GM20000 (cell line): ENCODE measurements at regions not wholly inside any gene's neighbourhood (a gene's known extent, or its start where the extent isn't known, plus 50 kb on each side); places are given as distances from the start of the nearest gene placed in this dataset.

ENCODE experiments used
- DNase-seq: peaks from one replicate; pipeline ENCODE4 v3.0.0; 2012; ENCODE audit warnings: low spot score
- CTCF ChIP-seq: IDR thresholded peaks from 2 replicates; pipeline ENCODE4 v1.5.1; 2012; ENCODE audit warnings: mild to moderate bottlenecking, control low read depth; ENCODE audit errors: extremely low read depth, missing control alignments

- no peak for DNase-seq
These were observed 613.1 kb downstream of the SI start for GRCh38 chr3:164465172-164465571.

GRCh38 chr3:164460851-164461250, 617.4 kb downstream of the SI start:
- no peak for TF ChIP-seq CTCF
- no peak for DNase-seq

More at GRCh38 chr3:164465172-164465571, 613.1 kb downstream of the SI start:
- no peak for TF ChIP-seq CTCF

GRCh38 chr3:164459521-164460151, 618.7 kb downstream of the SI start:
- DNase-seq = no peak
- no peak for TF ChIP-seq CTCF

GRCh38 chr3:164458986-164459385, 619.3 kb downstream of the SI start:
- no peak for DNase-seq
- no peak for TF ChIP-seq CTCF

GRCh38 chr3:164453714-164454113, 624.6 kb downstream of the SI start:
- no peak for TF ChIP-seq CTCF
- no peak for DNase-seq

GRCh38 chr3:164452707-164453106, 625.6 kb downstream of the SI start:
- DNase-seq = no peak
- no peak for TF ChIP-seq CTCF

- no peak for DNase-seq
- no peak for TF ChIP-seq CTCF
These were observed 627.0 kb downstream of the SI start for GRCh38 chr3:164451072-164451910.
